Activated CD8-positive, alpha-beta memory T cell treated with anti-CD3 and anti-CD28 coated beads for 24 hours (primary cell): ENCODE measurements at regions not wholly inside any gene's neighbourhood (a gene's known extent, or its start where the extent isn't known, plus 50 kb on each side); places are given as distances from the start of the nearest gene placed in this dataset.
A peak's percentile ranks its signal among the peaks of the same experiment; 100 is the strongest.
"Not testable (repeated sequence)": the region's sequence is repeated elsewhere in the genome, so short reads cannot be mapped to it uniquely, and the experiment has no call there.

ENCODE experiments used
- DNase-seq: peaks from one replicate; pipeline ENCODE4 v3.0.0-alpha.2; 2020

GRCh38 chr4:184950117-184950830, 68.0 kb upstream of the HELT start:
- DNase-seq, result peak; percentile 37

DNA sequence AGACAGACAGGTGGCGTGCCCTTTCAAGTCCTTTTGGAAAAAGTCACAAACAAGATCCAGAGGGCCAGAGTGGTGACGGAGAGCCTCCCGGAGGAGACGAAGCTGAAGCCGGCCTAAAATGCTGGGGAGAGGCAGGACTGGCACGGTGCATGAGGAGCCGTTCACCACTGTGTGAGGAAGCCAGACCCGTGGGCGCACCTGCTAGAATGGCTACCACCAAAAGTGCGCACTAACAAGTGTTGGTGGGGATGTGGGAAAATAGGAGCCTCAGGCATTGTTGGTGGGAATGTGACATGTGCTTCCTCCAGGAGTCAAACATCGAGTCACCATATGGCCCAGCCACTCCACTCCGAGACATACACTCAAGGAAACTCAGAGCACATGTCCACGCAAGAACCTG, 67.4 kb upstream of the HELT start:
- DNase-seq, result peak; percentile 26

- peak; percentile 21 for DNase-seq
Observed at GRCh38 chr4:184951668-184952160, 66.6 kb upstream of the HELT start.

- DNase-seq, result peak; percentile 32
Observed at GRCh38 chr4:184952522-184952921, 65.8 kb upstream of the HELT start.

DNA sequence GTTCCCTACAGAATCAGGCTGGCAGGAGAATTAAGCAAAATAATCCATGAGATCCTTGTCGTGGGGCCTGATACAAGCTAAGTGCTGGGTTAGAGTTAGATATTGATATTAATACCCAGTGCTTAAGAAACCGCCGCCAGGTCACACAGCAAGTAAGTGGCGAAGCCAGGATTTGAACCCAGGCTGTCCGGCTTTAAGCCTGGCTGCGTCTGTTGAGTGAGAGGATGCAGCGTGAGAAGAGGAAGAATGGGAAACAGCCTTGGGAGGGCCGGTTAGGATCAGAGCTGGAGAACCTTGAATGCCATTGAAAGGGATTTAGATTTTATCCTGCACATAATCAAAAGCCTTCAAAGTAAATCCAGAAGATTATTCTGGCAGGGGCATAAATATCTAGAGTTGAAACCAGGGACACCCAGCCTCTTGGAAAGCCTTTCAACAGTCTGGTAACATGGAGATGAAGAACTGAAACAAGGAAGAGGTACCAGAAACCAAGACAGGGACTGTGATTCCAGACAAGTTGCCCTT, 64.8 kb upstream of the HELT start:
- peak; percentile 7 for DNase-seq

- no peak for DNase-seq
Observed at GRCh38 chr4:184953971-184954370, 64.3 kb upstream of the HELT start.

GRCh38 chr4:184954482-184954881, 63.8 kb upstream of the HELT start:
- DNase-seq, result no peak

- no peak for DNase-seq
Observed at GRCh38 chr4:184955116-184955515, 63.2 kb upstream of the HELT start.

DNA sequence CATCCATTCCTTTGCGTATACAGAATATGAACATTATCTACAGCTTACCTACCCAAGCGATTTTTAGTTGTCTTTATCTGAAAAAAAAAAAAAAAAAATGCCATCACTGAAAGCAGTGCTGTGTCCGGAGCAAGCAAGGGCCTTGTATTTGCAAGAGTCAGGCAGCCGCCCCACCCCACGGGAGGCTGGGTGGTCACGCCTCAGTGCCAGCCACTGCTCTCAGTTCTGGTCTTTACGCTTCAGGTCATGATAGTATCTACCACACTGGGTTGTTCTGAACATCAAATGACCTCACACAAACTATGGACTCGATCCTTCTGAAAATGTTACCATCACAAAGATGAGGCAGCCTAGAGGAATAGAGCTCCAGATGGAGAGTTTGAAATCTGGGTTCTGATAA, 62.7 kb upstream of the HELT start:
- DNase-seq, result peak; percentile 26

DNA sequence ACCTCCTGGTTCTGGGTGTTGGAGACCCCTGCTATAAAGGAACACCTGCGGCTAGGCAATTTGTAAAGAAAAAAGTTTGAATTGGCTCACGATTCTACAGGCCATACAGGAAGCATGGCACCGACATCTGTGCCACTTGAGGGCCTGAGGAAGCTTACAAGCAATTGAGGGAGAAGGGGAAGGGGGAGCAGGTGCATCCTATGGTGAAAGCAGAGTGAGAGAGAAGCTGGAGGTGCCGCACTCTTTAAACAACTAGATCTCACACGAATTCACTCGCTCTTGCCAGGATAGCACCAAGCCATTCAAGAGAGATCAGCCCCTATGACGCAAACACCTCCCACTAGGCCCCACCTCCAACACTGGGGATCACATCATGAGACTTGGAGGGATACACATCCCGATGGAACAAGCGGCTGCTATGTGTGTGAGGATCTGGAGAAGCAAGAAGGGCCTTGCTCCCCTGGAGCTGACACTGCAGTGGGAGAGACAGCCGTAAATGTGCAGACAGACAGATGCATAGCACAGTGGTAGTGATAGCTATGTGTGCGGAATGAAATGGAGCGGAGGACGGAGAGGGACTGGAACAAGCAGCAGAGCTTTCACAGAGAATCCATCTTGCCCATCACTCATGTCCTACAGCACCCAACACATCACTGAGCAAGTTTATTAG, 60.7 kb upstream of the HELT start:
- DNase-seq, result no peak

GRCh38 chr4:184958127-184958922, 60.0 kb upstream of the HELT start:
- DNase-seq, result peak; percentile 40

DNA sequence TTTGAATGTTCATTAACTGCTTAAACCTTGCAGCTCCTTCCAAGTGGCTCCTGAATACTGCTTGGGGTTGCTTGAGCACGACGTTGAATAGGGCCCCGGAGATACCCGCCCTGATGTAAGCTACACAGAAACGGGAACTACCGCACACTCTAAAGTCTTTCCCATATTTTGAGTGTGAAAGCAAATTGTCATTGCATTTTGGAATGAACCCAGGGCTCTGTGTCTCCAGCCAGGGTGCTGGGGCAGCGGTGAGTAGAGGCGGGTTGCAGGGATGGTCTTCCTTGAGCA, 59.4 kb upstream of the HELT start:
- peak; percentile 38 for DNase-seq

DNA sequence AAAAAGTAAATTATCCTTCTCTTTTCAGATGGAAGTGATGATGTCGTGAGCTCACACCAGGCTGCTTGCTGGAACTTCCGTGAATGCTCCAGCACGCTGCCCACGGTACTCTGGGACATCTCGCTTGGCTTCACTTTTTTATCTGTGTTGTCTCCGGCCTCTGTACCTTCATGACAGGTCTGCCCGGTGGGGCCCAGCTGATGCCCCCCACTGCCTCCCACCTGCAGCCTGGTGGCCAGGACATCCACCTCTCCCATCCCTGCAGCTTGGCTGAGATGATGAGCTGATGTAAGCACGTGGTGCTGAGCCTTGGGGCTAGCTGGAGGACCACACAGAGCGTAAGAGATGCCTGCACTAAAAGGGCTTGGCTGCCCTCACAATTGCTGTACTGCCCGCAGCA, 59.0 kb upstream of the HELT start:
- DNase-seq, result peak; percentile 21

GRCh38 chr4:184959786-184960185, 58.5 kb upstream of the HELT start:
- no peak for DNase-seq

- DNase-seq, result peak; percentile 15
Observed at GRCh38 chr4:184960505-184960971, 57.8 kb upstream of the HELT start.

DNA sequence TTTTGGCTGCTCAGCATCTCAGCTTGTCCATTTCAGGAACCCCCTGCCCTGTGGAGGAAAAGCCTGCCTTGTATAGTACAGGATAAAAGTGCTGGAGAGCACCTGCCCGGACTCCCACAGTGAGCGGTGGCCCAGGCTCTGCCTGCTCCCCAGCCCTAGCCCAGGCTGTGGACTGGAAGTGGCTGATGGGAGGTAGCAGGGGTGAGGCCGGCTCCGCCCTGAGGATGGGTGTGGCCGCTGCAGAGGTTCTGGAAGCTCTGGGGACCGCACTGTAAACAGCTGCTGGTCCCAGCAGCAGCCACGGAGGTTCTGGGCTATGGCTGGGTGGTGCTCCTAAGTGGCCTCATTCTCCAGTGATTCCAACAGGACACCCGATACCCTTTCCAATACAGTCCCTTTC, 56.6 kb upstream of the HELT start:
- DNase-seq, result peak; percentile 37

- peak; percentile 15 for DNase-seq
Observed at GRCh38 chr4:184962125-184962638, 56.1 kb upstream of the HELT start.

- DNase-seq, result not testable (repeated sequence)
Observed at GRCh38 chr4:184965230-184966050, 52.9 kb upstream of the HELT start.

DNA sequence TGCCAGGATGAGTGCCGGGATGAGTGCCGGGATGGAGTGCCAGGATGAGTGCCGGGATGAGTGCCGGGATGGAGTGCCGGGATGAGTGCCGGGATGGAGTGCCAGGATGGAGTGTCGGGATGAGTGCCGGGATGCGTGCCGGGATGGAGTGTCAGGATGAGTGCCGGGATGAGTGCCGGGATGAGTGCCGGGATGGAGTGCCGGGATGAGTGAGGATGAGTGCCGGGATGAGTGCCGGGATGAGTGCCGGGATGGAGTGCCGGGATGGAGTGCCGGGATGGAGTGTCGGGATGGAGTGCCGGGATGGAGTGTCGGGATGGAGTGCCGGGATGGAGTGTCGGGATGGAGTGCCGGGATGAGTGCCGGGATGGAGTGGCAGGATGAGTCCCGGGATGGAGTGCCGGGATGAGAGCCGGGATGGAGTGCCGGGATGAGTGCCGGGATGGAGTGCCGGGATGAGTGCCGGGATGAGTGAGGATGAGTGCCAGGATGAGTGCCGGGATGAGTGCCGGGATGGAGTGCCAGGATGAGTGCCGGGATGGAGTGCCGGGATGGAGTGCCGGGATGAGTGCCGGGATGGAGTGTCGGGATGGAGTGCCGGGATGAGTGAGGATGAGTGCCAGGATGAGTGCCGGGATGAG, 52.1 kb upstream of the HELT start:
- DNase-seq, result not testable (repeated sequence)

DNA sequence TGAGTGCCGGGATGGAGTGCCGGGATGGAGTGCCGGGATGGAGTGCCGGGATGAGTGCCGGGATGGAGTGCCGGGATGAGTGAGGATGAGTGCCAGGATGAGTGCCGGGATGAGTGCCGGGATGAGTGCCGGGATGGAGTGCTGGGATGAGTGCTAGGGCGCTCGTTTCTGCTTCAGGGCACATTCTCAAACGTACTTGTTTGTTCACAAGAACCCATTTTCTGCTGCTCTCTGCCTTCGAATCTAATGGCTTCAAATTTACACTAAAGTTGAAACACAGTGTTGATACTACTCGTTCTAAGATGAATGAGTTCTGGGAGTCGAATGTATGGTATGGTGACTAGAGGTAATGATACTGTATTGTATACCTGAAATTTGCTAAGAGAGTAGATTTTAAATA, 50.6 kb upstream of the HELT start:
- peak; percentile 45 for DNase-seq

DNA sequence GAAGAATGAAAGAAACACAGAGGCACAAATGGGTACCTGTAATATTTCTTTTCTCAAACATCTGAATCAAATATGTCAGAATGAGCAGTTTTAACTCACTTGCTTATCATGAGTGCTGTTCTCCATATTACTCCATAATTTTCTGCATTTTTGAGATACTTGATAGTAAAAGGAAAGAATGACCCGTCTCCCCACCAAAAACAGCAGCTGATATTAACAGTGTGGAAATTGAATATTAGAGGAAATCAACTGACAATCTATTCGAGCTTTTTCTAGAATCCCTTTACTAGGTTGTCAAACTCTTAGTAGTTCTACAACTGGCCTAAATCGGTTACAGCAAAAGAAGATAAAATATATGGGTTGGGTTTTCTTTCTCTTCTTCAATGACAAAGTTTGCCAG, 49.9 kb upstream of the HELT start:
- no peak for DNase-seq
